DMS79 treated with DMSO at 0.1 percent for 48 hours (cell line): ENCODE measurements at regions not wholly inside any gene's neighbourhood (a gene's known extent, or its start where the extent isn't known, plus 50 kb on each side); places are given as distances from the start of the nearest gene placed in this dataset.

Experiments
- DNase-seq: peaks from one replicate; lab custom pipeline; 2025; lab: John Stamatoyannopoulos, UW

DNA sequence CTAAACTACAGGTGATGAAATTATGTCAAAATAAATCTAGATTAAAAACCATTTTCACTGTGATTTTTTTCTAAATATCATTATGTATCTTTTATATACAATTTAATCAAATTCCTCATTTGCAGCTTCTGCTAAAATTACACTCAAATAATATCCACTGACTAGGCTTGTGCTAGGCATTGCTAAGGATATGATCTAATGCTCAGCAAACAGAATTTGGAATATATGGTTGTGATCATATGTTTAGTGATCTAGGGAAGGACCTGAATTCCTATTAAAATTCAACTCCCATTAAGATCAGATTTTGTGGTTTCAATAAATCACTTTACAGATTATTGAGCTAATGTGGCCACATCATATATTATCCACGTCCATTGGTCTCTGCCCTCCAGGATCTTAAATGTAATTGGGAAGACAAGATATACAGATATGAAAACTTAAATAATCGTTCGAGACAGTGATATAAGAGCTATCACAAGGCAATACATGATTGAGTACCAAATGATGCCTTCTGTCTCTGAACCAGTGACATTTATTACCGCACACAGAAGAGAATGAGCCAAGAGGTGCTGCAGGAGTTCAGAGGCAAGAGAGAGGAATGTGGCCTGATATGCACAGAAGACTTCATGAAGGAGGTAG lies 206.0 kb upstream of the RPS6KA3 start:
- no peak for DNase-seq

DNA sequence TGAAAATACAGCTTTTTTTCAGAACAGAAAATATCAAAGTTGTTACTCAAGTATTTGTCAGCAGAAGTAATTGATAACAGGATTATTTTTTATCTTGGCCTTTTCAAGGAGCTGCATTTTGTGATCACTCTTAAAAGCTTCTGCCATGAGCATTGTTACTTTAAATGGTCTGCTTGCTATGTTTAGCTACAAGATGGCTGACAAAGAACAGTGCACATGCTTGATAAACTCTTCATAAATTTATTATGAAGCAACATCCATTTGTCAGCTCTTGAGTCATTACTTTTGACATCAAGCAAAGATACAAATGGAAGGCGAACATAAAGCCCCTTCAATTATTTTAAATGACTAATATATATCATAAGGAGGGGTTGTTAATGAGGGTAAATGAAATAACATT lies 205.4 kb upstream of the RPS6KA3 start:
- DNase-seq: no peak

DNA sequence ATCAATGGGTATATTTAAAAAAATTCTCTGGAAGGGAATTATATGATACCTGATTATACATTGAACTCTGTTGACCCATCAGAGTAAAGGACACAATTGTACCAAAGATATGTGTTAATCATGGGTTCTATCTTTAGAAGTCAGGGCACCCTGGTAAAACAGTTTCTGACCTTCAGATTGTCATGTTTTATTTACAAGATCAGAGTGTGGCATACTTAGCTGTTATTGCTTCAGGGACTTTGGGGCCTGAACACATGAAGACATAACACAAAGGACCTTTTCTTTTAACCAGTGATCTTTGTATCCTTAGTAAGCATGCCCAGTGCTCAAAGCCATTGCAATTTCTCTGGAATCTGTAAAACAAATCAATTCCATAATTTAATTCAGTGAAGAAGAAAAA lies 204.8 kb upstream of the RPS6KA3 start:
- no peak for DNase-seq

DNA sequence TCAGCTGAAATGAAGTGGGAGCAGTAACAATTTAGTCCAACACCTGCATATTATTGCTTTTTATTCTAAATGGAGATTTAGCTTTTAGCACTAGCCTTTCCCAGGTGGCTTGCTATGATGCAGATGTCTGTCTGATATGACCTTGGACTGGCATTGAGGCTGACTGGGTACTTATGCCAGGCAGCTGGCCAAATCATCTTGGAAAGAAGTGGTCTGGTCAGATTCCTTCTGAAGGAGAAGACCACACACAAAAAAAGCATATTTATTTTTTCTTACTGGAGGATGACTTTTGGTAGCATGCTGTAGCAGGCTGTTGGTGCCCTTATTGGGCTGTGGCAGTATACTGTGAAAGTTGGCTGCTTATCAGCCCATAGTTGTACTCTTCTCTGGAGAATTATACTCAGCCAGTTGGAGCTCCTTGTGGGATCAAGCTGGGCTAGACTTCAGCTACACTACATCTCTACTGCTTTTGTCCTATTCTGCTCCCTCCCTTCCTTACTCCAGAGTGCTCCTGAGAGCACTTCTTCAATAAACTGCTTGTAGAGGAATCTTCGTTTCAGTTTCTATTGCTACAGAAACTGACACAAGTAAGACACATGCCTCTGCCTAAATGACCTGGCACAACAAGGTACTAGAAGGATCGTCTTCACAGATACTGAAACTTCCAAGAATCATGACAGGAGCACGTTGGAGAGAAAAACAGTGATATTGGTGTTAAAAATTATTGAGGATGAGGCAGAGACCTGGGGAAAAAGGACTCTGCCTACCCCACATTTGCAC lies 196.8 kb upstream of the RPS6KA3 start:
- peak; percentile 55 for DNase-seq

DNA sequence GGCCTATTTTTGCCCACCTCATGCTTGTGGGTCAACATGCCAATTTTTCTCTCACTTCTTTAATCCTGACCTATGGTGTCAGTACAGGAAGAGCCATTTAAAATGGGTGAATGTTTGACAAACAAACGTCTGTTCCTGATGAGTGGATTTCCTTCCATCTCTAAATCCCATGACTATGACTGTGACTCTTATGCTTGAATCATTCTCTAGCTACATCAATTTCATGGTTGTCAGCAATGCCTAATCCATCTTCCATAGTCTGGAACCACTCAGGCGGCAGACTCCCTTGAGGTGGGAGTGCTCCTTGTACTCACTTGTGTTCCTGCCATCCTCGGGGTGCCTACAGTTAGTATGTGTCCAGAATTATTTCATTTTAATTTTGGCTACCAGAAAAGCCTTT lies 194.9 kb upstream of the RPS6KA3 start:
- DNase-seq: peak; percentile 40

DNA sequence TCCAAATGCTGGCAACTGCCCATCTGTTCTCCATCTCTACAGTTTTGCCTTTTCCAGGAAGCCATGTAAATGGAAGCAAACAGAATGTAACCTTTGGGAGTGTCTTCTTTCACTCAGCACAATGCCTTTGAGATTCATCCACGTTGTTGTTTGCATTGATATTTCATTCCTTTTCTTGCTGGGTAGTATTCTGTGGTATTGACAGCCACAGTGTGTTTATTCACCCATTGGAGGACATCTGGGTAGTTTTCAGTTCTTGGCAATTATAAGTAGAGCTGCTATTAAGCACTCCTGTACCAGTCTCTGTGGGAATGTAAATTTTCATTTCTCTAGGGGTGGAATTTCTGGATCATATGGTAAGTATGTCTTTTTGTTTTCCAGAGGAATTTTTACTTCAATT lies 194.3 kb upstream of the RPS6KA3 start:
- no peak for DNase-seq

DNA sequence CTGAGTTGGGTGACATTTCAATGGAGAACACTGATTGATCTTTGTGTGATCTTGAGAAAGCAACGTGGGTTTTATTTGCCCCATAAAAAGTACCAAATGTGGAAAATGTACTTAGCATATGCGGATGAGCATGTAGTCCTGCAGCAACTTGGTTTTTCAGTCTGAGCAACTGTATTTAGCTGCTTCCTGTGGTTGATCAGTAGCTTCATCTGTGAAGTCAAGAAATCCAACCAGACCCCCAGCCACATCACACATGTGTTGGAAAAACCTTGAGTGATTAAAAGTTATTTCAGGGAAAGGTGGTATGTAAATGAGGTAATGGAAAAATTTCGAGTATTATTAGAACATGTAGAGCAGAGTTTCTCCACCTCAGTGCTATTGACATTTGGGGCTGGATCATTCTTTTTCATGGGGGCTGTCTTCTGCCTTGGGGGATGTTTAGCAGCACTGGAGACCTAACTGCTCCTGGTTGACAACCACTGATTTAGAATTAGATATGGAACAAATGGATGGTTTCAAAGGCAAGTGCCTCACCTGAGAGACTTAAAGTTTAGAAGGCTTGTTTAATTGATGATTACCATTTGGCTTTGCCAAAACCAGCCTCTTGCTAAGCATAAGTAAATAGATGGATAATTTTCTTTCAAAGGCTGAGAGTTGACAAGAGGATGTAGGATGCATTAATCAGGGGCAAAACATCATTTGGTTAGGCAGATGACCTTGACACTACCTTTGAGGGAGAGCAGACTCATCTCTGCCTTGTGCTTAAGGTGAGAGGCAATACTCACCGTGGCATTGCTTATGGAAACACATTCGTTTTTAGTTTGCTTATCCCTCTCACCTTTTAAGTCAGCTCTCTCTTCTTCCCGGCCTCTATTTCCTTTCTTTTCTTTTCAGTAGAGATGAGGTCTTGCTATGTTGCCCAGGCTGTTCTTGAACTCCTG lies 193.0 kb upstream of the RPS6KA3 start:
- DNase-seq: no peak

DNA sequence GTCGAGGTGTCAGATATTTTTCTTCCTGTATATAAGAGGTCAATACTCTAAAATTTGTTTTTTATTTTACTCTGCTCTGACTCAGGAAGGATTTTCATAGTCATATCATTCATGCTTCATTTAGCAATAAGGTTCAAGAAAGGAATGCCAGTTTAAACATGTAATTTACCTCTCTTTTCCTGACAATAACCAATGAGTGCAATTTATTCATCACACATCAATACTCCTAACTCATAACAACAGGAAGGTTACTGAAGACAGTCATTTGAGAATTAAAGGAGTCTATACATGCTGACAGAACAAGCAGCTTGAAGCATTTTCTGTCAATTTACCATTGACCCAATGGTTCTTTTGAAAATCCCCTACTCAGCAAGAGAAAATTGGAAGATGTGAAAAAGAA lies 190.3 kb upstream of the RPS6KA3 start:
- DNase-seq: no peak

DNA sequence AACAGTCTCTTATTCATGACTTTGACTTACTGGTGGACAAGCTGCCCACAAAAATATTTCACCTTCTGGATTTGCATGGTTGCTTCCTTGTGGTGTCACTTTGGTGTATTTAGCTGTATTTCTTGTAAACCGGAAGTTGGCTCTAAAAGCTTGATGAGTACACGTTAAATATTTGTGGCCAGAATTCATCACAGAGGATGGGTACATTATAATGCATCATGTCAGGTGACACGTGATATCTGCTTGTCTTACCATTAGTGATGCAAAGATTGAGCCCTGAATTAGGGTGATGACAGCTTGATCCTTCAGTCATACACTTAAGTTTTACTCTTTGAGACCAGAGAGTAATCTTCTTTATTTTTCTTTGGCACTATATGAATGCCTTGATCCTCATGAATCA lies 188.3 kb upstream of the RPS6KA3 start:
- DNase-seq: no peak

DNA sequence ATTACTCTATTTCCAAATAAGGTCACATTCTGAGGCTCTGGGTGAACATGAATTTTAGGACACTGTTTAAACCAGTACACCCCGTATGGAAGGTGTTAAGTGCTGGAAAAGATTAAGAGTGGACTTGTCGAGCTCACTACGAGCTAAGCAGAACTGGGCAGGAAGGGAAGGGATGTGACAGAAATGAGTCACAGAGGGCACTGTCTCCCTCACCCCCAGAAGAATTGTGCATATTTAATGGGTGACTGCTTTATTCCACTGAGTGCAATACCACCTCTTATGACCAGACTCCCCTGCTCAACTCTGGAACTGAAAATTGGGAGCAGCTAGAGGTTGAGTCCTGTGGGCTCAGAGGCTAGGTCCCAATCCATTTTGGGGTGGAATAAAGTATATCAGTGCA lies 187.4 kb upstream of the RPS6KA3 start:
- DNase-seq: no peak

DNA sequence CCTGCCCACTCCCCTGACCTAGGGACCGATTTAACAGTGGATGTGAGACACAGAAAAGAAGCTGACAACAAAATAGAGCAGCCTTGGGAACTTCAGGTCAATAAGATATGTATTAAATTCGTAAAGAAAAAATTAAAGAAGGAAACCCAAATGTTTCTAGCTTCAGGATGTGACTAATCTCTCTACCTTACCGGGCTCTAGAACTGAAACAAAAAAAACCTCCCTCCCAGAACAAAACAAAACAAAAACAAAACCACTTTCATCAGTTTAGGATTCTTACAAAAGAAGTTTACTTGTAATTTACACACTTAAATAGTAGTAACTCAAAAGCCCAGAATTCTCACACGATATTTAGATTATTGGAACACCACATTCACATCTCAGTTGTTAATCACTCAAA lies 185.8 kb upstream of the RPS6KA3 start:
- no peak for DNase-seq

DNA sequence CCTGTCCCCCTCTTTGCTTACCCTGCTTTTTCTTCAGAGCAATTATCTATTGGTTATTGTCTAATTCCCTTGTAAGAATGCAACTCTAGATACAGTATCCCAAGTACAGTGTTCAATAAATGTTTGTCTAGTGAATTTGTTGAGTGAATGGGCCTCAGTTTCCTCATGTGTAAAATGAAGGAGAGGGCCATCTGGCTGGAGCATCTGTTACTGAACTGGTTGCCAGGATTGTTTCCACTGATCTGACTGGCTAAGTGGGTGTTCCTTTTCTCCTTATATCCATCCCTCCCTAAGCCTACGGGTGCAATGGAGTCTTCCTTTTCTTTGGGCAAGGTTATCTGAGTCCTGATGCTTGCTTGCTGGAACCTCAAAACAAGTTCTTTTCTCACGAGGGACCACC lies 185.2 kb upstream of the RPS6KA3 start:
- DNase-seq: no peak

DNA sequence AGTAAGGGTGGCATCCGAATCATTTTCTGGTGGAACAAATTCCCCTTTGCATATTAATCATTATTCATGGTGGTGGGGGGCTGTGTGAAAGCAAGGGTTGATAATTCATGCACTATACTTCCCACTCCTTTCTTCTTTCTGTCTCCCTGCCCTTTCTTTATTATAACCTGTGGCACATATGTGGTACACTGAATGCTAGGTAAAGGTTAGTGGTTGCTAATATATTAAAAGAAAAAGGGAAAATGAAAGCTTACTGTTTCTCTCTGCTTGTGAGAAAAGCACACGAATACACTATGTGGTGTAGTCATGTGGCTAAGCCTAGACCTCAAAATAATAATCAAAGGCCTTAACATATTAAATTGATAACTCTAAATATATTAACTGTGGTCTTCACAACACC lies 178.4 kb upstream of the RPS6KA3 start:
- DNase-seq: no peak

DNA sequence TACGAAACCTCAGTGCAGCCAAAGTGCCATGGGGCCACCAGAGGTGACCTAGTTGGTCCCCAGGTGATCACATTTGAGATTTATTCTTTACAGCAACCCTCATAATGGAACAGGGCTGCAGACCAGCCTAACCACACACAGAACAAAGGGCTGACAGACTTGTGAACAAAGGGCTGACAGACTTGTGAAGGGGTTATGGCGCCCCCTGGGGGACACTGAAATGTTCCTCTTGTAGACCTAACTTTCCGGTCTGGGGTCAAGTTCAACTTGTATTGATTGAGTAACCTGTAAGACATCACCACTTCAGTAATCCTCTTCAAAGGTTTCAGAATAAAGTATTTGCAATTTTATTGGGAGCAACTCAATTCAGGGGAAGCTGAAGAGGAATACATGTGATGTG lies 175.9 kb upstream of the RPS6KA3 start:
- DNase-seq: no peak

DNA sequence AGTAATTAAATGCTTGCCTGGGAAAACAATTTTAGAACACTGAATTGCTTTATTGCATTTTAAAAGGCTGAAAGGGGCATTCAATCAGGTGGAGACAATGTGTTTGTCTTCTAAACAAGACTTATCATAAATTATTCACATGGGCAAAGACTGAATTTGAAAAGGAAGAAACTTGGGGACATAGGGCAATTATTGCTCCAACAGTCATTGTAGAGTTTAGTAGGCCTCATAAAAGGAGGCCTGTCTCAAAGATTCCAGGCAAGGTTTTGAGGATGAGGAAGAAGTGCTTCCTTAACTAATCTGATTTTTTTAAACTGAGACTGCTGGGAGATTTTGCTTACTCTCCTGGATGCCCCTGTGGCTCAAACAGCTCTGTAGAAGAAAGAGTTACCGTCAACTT lies 174.4 kb upstream of the RPS6KA3 start:
- DNase-seq: no peak

DNA sequence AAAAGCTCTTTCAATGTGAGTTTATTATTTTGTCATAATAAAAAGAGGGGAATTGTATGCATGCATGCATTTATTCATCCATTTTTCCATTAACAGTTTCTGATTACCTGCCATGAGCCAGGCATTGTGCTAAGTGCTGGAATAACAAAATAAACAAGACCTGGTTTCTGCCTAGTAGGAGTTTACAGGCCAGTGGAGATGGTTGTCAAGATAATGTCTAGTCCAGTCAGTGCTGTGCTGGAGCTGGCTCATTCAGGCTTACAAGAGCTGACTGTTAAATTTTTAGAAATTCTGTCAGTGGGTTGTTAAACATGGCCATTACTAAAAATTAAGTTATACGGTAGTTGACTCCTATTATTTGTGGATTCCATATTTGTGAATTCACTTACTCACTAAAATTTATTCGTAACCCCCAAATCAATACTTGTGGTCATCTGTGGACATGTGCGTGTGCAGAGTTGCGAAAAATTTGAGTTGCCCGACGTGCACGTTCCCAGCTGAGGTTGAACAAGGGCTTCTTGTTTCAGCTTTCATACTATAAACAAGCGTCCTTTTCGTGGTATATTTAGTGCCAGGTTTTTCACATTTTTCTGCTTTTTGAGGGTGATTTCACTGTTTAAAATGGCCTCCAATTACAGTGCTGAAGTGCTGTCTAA lies 172.3 kb upstream of the RPS6KA3 start:
- DNase-seq: no peak

DNA sequence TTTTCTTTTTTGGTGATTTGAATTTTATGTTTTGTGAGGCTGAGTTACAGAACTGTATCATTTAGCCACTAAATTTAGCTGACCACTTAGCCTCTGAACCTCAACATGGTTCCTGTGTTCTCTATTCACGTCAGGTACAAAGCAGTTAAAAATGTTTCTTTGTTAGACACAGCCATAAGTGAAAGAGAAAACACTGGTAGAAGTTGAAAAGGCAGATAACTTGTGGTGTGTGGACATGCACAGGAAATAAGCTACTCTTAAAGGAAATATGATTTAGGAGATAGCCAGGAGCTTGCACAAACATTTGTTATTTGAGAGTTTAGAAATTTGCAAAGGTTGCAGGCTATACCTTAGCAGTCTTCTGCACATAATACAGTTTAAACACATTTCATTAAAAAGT lies 171.0 kb upstream of the RPS6KA3 start:
- no peak for DNase-seq

DNA sequence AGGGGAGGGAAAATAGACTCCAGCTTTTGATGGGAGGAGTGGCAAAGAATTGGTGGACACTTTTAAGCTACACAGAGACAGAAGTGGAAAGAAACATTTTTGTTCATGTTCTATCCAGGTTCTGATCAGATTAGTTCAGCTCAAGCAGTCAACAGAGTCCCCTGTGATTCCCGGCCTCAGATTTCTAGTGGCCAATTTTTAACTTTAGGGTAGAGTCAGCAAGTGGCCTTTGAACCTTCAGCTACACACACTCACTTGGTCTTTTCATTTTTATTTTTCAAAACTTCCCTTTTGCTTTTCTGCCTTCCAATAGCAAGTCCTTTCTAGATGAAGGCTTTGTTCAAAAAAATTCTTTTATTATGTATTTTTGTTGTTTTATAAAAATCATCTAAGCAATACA lies 169.2 kb upstream of the RPS6KA3 start:
- DNase-seq: no peak

DNA sequence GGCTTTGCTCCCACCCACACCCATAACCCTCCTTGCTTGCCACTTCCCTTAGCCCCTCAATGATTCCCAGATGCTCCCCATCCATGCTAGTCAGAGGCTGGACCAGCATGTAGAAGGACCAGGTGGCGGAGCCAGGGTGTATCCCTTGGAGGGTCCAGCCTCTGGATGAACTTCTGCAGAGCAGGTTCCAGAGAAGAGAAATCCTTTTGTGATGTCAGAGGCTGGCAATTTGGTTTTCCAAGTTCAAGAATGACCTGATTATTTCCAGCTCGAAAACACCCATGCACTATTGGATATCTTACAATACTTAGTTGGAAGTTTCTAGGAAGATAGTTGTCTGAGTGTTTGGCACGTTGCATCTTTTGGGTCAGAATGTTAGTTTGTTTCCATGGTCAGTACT lies 168.3 kb upstream of the RPS6KA3 start:
- no peak for DNase-seq

DNA sequence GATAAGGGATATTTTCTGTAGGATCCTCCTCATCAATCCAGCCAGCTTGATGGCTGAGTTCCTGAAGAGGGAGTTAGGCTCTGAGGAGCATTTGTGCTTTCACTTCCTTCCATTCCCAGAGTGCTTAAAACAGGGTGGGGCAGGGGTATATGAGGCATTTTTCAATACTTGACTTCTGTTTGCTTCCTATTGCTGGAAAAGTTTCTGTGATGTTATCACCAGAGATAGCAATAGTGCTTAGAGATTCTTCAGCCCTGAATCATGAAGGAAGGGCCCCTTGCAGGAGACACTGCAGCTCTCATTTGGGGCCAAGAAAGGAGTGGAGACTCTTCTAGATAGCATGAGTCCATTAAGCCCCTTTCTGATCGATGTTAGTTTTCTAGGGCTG lies 166.7 kb upstream of the RPS6KA3 start:
- no peak for DNase-seq

DNA sequence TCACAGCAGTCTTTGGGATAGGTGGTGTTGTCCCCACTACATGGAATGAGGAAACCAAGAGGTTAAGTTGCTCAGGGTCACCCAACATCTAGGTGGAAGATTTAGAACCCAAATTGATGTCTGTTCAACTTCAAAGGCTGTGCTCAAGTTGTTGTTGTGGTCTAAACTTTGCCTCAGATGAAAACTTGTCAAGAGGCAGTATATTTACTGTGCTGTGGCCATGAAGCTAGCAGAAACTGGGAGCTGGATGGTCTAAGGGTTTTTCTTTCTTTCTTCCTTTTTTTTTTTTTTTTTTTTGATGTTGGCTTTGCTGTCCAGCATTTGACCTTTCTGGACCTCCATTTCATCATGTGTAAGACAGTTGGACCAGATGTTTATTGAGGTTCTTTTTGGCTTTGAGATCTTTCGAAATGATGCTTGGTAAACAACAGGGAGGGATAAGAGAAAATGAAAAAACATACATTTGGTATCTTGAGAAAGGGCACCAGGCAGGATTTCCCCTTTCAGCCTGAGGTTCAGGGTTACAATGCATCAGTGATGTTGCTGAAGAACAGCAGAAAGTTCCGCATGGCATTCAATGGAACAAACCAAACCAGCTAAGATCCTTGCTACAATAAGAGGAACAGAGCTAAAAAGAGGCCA lies 166.2 kb upstream of the RPS6KA3 start:
- no peak for DNase-seq

DNA sequence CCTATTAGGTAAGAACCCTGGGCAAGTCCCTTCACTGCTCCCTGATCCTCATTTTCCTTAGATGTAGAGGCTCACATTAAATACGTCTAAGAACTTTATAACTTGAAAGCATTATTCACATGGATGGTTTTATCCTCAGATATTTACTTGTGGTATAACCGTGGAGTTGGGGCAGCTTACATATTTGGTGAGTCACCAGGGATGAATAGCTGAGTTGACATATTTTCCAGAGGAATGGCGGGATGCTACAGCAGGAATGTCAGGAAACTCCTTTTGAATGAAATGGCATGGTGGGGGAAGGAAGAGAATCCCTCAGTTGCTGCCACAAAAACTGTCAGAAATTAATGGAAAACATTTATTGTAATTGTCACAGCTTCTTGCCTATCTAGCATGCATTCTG lies 165.3 kb upstream of the RPS6KA3 start:
- no peak for DNase-seq
